NCI-H1694 (cell line): ENCODE measurements at regions not wholly inside any gene's neighbourhood (a gene's known extent, or its start where the extent isn't known, plus 50 kb on each side); places are given as distances from the start of the nearest gene placed in this dataset.
"Not testable (repeated sequence)": the region's sequence is repeated elsewhere in the genome, so short reads cannot be mapped to it uniquely, and the experiment has no call there.

Source experiments
- DNase-seq: peaks from one replicate; lab custom pipeline; 2025; lab: John Stamatoyannopoulos, UW

DNA sequence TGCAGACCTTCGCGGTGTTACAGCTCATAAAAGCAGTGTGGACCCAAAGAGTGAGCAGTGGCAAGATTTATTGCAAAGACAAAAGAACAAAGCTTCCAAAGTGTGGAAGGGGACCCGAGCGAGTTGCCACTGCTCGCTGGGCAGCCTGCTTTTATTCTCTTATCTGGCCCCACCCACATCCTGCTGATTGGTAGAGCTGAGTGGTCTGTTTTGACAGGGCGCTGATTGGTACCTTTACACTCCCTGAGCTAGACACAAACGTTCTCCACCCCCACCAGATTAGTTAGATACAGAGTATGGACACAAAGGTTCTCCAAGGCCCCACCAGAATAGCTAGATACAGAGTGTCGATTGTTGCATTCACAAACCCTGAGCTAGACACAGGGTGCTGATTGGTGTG is 156.2 kb upstream of the GIMD1 start:
- DNase-seq, result not testable (repeated sequence)

DNA sequence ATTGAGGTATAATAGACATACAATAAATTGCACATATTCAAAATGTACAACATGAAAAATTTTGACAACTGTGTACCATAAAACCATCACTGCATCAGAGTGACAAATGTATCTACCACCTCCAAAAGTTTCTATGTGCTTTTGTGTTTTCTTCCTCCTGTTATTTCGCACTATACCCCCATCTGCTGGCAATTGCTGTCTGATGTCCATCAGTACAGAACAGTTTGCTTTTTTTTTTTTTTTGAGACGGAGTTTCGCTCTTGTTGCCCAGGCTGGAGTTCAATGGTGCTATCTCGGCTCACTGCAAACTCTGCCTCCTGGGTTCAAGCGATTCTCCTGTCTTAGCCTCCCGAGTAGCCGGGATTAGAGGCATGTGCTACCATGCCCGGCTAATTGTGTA is 154.3 kb upstream of the GIMD1 start:
- no peak for DNase-seq

DNA sequence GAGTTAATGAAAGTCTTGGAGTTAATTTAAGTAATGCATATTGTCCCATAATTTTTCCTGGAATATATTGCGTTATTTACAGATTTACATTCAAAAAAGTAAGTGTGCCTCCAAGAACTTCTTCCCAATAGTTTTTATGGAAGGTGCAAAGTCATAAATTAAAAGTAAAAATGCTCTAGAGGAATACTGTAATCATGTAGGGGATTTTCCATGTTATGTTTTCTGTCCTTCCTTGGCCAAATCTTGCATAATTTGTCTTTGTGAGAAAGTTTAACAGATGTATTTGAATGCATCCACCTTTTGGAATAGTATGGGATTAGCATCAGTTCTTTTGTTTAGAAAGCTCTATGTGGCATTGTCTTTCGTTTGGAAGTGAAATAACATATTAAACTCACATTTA is 144.1 kb upstream of the GIMD1 start:
- no peak for DNase-seq

DNA sequence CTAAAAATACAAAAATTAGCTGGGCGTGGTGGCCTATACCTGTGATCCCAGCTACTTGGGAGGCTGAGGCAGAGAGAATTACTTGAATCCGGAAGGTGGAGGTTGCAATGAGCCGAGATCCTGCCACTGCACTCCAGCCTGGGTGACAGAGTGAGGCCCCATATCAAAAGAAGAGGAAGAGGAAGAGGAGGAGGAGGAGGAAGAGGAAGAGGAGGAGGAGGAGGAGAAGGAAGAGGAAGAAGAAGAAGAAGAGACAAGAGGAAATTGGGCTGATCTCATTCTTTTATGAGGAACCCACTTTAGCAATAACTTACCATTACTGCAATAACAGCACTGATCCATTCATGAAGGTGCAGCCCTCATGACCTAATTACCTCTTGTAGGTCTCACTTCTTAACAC is 138.9 kb upstream of the GIMD1 start:
- DNase-seq, result no peak

DNA sequence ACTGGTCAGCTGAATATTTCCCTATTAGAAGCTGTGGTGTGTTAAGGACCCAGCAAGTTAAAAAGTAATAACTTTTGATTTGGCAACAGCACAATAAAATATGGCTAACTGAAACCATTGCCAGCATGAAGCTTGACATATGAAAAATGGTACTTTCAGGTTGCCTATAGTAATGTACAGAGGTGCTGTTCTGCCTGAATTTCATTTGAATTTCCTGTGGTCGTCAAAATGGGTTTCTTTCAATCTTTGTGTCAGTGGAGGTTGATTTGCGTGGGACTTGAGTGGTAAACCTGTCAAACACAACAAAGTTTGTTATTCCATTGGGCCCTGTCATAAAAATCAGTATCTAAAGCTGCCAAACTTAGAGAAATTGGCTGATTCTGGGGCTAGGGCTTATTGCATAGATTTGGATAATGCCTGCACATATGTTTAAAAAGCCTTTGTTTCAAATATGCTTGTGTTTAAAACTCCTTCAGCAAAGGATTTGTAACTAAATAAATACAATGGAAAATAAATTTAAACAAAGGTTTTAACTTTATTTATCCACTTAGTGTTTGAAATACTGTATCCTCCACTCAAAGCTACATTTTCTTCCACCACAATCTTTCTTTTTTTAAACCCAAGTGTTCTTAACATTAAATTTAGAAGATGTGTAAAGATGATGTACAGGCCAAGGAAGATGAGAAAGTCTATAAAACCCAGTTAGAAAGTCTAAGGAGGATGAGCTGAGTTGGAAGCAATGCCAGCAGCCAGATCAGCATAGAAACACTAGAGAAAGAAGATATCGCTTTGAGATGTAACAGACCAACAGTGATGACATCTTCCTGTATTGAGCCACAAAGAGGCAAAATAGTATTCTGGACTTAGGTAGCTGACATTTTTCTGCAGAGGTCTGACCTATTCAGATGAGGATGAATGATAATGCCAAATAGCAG is 134.8 kb upstream of the GIMD1 start:
- DNase-seq, result no peak

DNA sequence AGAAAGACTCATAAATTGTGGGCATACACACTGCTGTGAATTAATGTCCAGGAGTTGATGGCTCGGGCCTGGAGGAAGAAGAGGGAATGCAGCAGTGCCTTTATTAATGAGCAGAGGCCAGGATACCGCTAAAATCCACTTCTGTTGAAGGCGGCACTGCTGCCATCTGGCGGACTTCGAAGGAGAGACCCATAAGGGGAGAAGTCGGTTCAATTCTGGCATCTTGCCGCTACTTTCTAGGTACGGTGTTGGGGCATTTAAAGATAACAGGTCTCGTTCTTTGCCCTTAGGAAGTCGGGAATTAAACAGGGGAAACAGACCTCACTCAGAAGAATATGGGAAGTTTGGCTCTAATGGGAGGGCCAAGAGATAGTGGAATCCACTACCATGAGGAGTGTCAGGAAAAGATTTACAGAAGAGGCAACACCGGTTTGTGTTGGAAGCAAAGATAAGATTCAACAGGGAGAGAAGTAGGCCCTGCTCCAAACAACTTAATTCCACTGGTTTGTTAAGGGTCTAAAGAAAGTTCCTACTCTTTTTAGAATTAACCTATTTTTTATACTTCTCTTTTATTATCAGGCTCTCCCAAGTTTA is 133.6 kb upstream of the GIMD1 start:
- peak; percentile 19 for DNase-seq

DNA sequence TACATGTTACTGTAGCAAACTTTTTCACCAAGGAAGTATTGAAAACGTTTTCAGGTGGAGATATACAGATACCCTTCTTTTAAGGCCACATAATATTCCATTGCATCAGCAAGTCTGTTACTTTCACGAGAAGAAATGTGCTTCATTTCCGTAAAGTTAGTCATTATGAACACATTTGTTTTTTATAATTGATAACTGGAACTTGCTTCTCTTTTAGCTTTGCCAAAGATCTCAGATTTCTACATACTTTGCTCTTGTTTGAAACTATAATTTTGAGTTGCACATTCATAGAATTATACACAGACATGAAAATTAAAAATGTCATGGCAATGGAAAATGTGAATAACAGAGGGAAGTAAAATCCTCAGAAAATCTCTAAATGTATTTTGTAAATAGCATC is 128.7 kb upstream of the GIMD1 start:
- DNase-seq, result no peak

DNA sequence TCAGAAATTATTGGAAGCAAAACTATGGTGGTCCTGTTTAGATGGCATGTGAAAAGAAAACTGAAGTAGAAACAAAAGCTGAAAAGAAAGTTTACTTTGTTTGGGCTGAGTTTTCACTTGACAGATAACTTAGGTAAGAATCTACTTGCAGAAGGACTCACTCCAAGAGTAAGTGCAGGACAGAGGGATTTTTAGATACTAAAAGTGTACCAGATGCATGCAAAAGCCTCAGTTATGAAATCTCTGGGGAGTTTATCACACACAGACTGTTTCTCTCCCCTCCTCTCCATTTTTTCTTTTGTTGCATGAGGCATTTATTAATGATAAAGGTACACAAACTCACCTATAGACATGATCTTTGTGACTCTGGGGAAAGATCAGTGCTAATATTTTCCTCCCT is 127.5 kb upstream of the GIMD1 start:
- DNase-seq, result no peak

DNA sequence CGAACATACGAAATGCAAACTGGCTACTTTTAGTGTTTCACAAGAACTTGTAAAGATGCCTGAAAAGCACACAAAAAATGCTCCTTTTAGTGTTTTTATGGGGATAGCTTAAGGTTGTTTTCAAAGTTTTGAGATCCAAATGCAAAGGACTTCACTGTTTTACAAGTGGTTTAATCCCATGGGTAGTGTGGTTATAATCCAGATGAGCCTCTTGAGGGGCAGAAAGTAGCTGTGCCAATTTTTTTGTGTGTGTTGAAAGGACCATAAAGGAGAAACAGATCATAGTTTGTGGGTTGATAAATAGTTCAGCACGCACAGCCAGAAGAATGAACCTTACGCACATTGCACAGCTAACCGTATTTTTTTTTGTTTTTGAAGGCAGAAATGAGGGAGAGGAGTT is 126.9 kb upstream of the GIMD1 start:
- no peak for DNase-seq

DNA sequence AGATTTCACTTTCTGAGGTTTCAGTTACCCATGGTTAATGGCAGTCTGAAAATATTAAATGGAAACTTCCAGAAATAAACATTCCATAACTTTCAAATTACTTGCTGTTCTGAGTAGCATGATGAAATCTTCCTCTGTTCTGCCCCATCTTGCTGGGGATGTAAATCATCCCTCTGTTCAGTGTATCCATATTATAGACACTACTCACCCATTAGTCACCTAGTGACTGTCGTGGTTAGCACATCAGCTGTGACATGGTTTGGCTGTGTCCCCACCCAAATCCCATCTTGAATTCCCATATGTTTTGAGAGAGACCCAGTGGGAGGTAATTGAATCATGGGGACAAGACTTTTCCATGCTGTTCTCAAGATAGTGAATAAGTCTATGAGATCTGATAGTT is 125.5 kb upstream of the GIMD1 start:
- no peak for DNase-seq

DNA sequence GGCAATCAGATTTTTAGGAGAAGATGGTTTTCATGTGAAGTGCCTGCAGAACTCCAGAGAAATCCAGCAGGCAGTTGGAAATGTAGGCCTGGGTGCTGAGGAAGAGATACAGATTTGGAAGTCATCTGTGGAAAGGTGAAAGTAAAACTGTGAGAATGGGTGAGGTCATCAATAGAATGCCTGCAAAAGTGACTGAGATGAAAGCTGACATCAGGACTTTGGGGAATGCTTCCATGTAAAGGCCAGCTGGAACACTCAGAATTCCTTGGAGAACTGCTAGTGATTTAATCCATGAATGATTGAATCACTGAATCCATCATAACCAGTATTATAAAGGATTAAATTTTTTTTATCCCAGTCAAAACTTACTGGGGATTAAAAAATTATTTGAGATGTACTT is 124.5 kb upstream of the GIMD1 start:
- DNase-seq, result no peak

DNA sequence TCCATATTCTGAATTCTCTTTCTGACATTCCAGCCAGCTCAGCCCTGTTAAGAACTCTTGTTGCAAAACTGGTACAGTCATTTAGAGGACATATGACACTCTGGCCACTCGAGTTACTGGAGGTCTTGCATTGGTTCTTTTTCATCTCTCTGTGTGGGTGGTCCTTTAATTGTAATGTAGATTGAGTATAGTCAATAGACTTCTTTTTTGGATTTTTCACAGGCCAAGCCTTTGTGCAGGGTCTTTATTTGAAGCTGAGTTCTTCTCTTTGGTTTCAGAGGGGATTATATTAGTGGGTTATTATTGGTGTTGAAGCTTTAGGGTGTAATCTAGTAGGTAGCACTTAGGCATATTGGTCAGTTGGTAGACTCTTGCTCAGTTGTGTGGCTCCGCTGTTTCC is 118.0 kb upstream of the GIMD1 start:
- DNase-seq, result no peak

DNA sequence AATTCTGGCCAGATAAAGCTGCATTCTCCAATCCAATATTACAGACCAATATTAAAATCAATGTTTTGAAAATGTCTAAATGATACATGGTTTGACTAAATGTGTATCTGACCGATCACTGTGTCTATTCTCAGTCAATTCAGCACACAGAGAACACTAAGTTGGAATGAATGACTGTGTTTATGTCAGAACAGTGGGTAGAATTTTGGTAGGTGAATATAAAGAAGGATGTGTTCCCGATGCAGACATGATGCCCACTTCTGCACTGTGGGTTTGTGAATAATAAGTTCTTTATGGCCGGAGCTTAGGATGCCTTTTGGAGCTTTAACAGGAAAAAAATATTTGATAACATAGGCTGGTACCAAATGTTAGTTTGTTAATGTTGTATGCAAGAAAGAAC is 113.2 kb upstream of the GIMD1 start:
- no peak for DNase-seq

DNA sequence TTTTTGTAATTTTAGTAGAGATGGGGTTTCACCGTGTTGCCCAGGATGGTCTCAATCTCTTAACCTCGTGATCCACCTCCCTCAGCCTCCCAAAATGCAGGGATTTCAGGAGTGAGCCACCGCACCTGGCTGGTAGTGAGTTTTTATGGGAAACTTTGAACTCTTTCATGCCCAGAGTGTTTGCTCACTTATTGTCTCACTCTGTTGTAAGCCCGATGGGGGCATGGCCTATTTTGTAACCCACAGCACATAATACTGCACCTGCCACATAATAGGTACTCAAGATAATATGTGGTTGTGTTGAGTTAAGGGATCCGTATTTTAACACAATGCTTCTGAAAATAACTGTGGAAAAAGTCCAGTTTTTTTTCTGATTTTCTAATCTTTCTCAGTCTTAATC is 109.6 kb upstream of the GIMD1 start:
- DNase-seq, result no peak

DNA sequence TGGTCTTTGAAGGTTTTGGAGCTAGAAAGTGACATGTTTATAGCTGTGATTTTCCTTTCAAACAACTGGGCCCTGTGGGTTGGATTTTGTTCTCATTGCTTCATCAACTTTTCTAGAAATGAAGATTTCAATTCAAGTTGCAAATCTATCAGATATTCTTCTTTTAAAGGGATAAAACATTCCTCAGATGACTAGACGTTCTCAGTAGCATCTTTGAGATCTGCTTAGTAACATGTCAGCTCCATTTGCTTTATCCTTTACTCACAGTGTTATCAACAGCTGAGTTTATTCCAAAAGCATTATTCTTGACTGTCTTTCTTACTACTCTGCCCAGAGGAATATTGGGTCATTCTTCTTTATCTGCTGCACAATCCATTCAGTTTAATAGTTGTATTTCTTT is 108.2 kb upstream of the GIMD1 start:
- DNase-seq, result no peak

DNA sequence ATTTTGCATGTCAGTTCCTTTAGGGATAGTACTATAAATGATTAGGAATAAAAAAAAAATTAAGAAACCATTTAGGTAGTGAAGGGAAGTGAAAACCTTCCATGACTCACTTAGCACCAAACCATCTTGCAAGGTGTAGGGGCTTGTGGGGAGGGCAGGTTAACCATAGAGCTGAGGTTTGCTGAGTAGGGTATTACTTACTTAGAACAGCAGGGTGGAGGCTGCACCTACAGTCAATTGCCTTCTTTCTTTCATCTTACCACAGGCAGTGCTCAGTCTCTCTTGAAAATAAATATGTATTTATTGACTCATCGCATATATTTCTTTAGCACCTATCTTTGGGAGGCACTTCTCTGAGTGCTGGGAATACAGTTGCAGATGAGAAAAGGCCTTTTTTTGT is 104.9 kb upstream of the GIMD1 start:
- DNase-seq, result no peak

DNA sequence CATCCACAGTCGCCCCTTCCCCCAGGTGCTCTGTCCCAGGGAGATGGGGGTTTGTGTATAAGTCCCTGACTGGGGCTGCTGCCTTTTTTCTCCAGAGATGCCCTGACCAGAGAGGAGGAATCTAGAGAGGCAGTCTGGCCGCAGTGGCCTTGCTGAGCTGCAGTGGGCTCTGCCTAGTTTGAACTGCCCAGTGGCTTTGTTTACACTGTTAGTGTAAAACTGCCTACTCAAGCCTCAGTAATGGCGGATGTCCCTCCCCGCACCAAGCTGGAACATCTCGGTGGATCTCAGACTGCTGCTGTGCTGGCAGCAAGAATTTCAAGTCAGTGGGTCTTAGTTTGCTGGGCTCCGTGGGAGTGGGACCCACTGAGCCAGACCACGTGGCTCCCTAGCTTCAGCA is 102.6 kb upstream of the GIMD1 start:
- no peak for DNase-seq

DNA sequence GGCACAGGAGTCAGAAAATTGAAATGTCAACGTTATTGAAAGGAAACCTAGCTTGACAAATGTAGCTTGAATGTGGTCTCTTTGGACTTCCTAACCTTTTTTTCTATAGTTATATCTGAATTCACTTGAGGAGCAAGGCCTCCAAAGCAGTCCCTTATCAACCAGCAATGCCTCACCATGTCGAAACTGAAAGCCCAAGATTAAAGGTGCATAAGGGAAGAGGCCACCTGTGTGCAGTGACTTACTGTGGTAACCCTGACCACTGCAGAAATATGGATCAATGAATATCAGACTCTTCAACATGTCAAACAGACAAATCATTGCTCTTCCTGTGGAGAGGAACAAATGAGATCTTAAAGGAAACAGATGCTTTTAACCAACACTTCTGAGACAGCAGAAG is 95.0 kb upstream of the GIMD1 start:
- no peak for DNase-seq

DNA sequence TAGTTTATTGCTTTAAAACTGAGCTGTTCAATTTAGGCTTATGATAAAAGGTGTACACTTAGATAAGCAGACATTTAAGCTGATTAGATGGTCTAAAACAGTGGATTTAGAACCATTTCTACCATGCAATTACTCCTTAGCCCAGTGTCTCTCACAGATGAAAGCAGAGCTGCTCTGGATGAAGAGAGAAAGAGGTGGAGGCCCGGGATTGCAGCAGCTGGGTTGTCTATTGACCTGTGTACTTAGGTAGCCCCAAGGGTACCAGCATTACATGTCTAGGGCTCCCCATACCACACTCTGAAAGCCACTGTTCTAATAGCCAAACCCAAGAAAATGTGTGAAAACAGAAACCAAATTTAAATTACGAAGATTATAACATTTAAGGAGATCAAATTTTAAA is 86.0 kb upstream of the GIMD1 start:
- no peak for DNase-seq

DNA sequence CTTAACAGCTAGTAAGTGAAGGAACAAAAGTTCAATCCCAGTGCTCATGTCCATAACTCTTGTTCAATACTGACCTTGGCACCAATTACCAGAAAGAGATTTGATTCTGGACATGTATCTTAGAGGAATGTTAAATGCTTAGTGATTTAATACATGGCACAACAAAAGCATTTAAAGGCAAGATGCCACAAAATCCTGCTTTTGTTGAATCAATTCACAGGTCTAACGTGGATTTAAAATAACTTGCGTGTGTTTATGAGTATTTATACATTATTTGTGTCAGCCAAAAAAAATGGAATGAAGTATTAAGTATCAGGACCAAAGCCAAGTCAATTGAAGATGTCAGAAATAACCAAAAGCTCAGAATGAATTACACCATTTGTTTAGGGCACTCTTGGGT is 85.4 kb upstream of the GIMD1 start:
- no peak for DNase-seq

DNA sequence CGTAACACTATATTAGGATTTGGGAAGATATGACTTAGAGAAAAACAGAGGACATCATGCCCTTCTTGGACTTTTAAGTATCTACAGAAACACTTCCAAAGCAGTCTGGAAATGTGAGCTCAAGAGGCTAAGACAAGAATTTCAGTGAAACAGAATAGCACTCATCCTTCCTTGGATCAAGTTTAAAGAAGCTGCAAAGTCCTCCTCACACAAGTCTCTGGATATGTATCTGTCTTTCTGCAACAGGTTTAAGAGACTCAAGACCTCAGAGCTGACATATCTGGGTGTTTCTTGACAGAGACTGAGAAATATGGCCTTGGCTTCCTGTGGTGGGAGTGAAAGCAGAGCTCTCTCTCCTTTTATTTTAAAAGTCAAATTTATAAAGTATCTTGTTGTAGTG is 82.5 kb upstream of the GIMD1 start:
- DNase-seq, result no peak

DNA sequence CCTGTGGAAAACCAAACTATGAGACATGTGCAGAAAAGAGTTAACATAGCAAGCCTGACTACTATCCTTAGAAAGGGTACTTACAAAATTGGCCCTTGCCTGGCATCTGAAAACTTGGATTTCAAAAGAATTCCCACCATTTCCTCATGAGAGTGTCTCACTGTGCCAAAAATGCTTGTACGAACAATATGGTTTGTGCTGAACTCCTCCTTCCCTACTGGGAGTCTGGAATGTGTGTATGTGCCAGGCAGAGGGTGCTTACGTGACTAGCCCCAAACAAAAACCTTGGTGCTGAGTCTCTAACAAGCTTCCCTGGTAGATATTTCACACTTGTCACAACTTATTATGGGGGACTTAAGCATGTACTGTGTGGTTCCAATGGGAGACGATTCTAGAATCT is 81.7 kb upstream of the GIMD1 start:
- DNase-seq, result no peak

DNA sequence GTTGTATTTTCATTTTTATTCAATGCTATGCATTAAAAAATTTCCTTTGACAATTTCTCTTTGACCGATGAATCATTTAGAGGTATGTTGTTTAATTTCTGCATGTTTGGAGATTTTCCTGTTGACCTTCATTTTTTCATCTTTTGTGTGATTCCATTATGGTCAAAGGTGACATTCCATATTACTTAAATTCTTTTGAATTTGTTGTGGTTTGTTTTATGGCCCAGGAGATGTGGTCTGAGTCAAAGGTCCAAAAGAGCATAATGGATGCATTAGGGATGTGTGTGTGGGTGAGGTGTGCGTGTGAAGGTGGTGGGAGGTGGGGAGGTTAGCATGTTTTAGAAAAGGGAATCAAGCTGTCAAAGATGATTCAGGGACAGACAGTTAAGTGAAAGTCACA is 76.0 kb upstream of the GIMD1 start:
- no peak for DNase-seq

DNA sequence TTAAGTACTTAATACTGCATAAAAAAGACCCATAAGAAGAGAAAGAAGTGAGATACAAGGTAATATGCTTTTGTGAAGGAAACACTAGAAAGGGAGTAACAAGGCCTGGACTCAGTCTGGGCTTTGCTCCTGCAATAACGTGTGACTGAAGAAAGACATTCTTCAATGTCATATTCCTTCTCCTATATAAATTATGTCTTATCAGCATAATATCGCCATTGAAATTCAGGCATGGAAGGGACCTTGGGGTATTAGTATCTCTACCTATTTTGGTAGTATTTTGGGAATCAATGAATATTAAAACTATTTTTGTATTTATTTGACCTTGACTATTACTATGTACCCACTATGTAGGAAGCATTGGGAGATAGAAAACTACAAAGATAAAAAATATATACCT is 62.2 kb upstream of the GIMD1 start:
- no peak for DNase-seq
